ENCODE measurements at regions not wholly inside any gene's neighbourhood (a gene's known extent, or its start where the extent isn't known, plus 50 kb on each side); places are given as distances from the start of the nearest gene placed in this dataset.

GRCh38 chr6:144340541-144341371 lies 55.6 kb downstream of the UTRN start:
- TF ChIP-seq CTCF (IDR thresholded peaks at IDR 0.05; ENCODE audit: low read depth, low read length), result no peak
- H3K4me3 ChIP-seq (ENCODE audit: low read depth, low read length), result no peak overlapping the region

GRCh38 chr6:144341831-144342527 lies 56.8 kb downstream of the UTRN start:
- no peak for TF ChIP-seq CTCF (IDR thresholded peaks at IDR 0.05; ENCODE audit: low read depth, low read length)
- no peak overlapping the region for H3K4me3 ChIP-seq (ENCODE audit: low read depth, low read length)

GRCh38 chr6:144343701-144344428 lies 58.7 kb downstream of the UTRN start:
- no peak for TF ChIP-seq CTCF (IDR thresholded peaks at IDR 0.05; ENCODE audit: low read depth, low read length)
- H3K4me3 ChIP-seq (ENCODE audit: low read depth, low read length), result no peak overlapping the region

- TF ChIP-seq CTCF (IDR thresholded peaks at IDR 0.05; ENCODE audit: low read depth, low read length), result no peak
- no peak overlapping the region for H3K4me3 ChIP-seq (ENCODE audit: low read depth, low read length)
These were observed 59.5 kb downstream of the UTRN start for GRCh38 chr6:144344646-144345045.

- no peak overlapping the region for H3K4me3 ChIP-seq (ENCODE audit: low read depth, low read length)
These were observed 60.3 kb downstream of the UTRN start for GRCh38 chr6:144345451-144345850.

GRCh38 chr6:144346719-144347447 lies 61.7 kb downstream of the UTRN start:
- no peak for TF ChIP-seq CTCF (IDR thresholded peaks at IDR 0.05; ENCODE audit: low read depth, low read length)
- H3K4me3 ChIP-seq (ENCODE audit: low read depth, low read length), result no peak overlapping the region

More at GRCh38 chr6:144345451-144345850, 60.3 kb downstream of the UTRN start:
- no peak for TF ChIP-seq CTCF (IDR thresholded peaks at IDR 0.05; ENCODE audit: low read depth, low read length)

All from WI38 (cell line).